ENCODE measurements at regions not wholly inside any gene's neighbourhood (a gene's known extent, or its start where the extent isn't known, plus 50 kb on each side); places are given as distances from the start of the nearest gene placed in this dataset.
"Not testable (repeated sequence)": the region's sequence is repeated elsewhere in the genome, so short reads cannot be mapped to it uniquely, and the experiment has no call there.

- no peak for DNase-seq
These were observed 942.2 kb downstream of the CNTNAP5 start for GRCh38 chr2:124967325-124967724.

GRCh38 chr2:124970030-124970429 is 944.9 kb downstream of the CNTNAP5 start:
- peak; percentile 2 for DNase-seq

GRCh38 chr2:124973396-124973795 is 948.3 kb downstream of the CNTNAP5 start:
- DNase-seq: no peak

GRCh38 chr2:124975224-124975623 is 950.1 kb downstream of the CNTNAP5 start:
- DNase-seq: no peak

- no peak for DNase-seq
These were observed 950.6 kb downstream of the CNTNAP5 start for GRCh38 chr2:124975648-124976047.

GRCh38 chr2:124978597-124978996 is 953.5 kb downstream of the CNTNAP5 start:
- DNase-seq: no peak

GRCh38 chr2:124983595-124983994 is 958.5 kb downstream of the CNTNAP5 start:
- DNase-seq: no peak

GRCh38 chr2:124985270-124985669 is 960.2 kb downstream of the CNTNAP5 start:
- DNase-seq: no peak

- no peak for DNase-seq
These were observed 961.0 kb downstream of the CNTNAP5 start for GRCh38 chr2:124986136-124986535.

- not testable (repeated sequence) for DNase-seq
These were observed 961.8 kb downstream of the CNTNAP5 start for GRCh38 chr2:124986870-124987269.

GRCh38 chr2:124987436-124987835 is 962.3 kb downstream of the CNTNAP5 start:
- DNase-seq: not testable (repeated sequence)

- DNase-seq: no peak
These were observed 963.0 kb downstream of the CNTNAP5 start for GRCh38 chr2:124988111-124988510.

- no peak for DNase-seq
These were observed 963.7 kb downstream of the CNTNAP5 start for GRCh38 chr2:124988794-124989193.

- no peak for DNase-seq
These were observed 968.7 kb downstream of the CNTNAP5 start for GRCh38 chr2:124993809-124994208.

GRCh38 chr2:124995185-124995912 is 970.3 kb downstream of the CNTNAP5 start:
- no peak for DNase-seq

- no peak for DNase-seq
These were observed 971.3 kb downstream of the CNTNAP5 start for GRCh38 chr2:124996406-124996805.

GRCh38 chr2:124999906-125000305 is 974.8 kb downstream of the CNTNAP5 start:
- no peak for DNase-seq

GRCh38 chr2:125004106-125004800 is 979.2 kb downstream of the CNTNAP5 start:
- no peak for DNase-seq

GRCh38 chr2:125006676-125007075 is 981.6 kb downstream of the CNTNAP5 start:
- DNase-seq: no peak

- DNase-seq: not testable (repeated sequence)
These were observed 1003.6 kb downstream of the CNTNAP5 start for GRCh38 chr2:125028721-125029120.

- no peak for DNase-seq
These were observed 1008.8 kb downstream of the CNTNAP5 start for GRCh38 chr2:125033871-125034270.

GRCh38 chr2:125037135-125037653 is 1012.1 kb downstream of the CNTNAP5 start:
- no peak for DNase-seq

- DNase-seq: no peak
These were observed 1016.8 kb downstream of the CNTNAP5 start for GRCh38 chr2:125041846-125042245.

GRCh38 chr2:125042727-125043126 is 1017.6 kb downstream of the CNTNAP5 start:
- no peak for DNase-seq

Data from occipital lobe (tissue), 1 donor.